ENCODE measurements at regions not wholly inside any gene's neighbourhood (a gene's known extent, or its start where the extent isn't known, plus 50 kb on each side); places are given as distances from the start of the nearest gene placed in this dataset.
A peak's percentile ranks its signal among the peaks of the same experiment; 100 is the strongest.
"Not testable (repeated sequence)": the region's sequence is repeated elsewhere in the genome, so short reads cannot be mapped to it uniquely, and the experiment has no call there.

DNA sequence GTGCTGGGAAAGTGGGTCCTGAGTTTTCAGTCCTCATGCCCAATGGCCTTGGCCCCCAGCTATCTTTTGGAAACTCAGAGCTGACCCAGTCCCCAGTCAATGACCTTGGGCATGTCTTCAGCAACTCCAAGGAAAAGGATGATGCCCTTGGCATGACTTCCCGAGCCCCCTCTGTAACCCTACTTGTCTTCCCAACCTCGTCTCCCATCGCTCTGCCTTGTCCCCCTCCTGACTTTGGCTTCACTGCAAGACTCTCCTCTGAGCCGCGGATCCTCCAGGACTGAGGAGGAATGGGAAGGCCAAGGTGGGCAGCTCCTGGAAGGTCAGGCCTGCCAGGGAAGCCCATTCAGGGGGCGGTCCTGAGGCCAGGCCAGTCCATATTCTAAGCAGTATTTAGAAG is 73.5 kb upstream of the MEF2A start:
- peaks cover 14% of the 10 kb centered on the region for H3K4me1 Mint-ChIP-seq
- H3K27ac Mint-ChIP-seq: no peak overlapping the region
- DNase-seq (ENCODE audit: low spot score in 2 of 2, unreplicated experiment in 2 of 2): no peak
- peaks cover 9% of the 10 kb centered on the region for H3K27me3 Mint-ChIP-seq (ENCODE audit: low read depth)
- H3K9me3 Mint-ChIP-seq: peaks cover 4% of the 10 kb centered on the region
- TF ChIP-seq, protein P1, sequence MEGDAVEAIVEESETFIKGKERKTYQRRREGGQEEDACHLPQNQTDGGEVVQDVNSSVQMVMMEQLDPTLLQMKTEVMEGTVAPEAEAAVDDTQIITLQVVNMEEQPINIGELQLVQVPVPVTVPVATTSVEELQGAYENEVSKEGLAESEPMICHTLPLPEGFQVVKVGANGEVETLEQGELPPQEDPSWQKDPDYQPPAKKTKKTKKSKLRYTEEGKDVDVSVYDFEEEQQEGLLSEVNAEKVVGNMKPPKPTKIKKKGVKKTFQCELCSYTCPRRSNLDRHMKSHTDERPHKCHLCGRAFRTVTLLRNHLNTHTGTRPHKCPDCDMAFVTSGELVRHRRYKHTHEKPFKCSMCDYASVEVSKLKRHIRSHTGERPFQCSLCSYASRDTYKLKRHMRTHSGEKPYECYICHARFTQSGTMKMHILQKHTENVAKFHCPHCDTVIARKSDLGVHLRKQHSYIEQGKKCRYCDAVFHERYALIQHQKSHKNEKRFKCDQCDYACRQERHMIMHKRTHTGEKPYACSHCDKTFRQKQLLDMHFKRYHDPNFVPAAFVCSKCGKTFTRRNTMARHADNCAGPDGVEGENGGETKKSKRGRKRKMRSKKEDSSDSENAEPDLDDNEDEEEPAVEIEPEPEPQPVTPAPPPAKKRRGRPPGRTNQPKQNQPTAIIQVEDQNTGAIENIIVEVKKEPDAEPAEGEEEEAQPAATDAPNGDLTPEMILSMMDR (IDR thresholded peaks at IDR 0.05; ENCODE audit: unreplicated experiment): no peak
- no peak overlapping the region for H3K4me3 Mint-ChIP-seq
- H3K36me3 Mint-ChIP-seq: no peaks in the 10 kb centered on the region

DNA sequence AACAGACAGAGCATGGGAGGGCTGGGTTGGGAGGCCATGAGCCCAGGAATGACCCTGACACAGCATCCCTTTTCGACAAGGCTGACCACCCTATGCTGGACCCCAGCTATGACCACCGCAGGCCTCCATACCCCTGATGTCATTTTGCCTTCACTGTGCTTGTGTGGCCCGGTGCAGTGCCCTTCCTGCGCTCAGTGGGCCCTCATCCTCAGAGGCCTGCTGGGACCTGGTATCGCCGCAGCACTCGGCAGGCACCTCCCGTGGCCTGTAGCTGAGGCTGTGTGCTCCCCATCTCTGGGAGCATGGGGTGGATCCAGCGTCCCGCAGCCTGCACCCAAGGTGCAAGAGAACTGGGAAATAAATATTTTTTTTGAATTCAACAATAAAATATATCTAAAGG is 73.1 kb upstream of the MEF2A start:
- Mint-ChIP-seq H3K9me3 (peaks cover 9% of the 10 kb centered on the region), H3K4me3 (no peak overlapping the region), H3K36me3 (peaks cover under 1% of the 10 kb centered on the region), H3K27me3 (ENCODE audit: low read depth) (peaks cover 9% of the 10 kb centered on the region), H3K27ac (no peak overlapping the region), H3K4me1 (peaks cover 12% of the 10 kb centered on the region)
- DNase-seq (ENCODE audit: low spot score in 2 of 2, unreplicated experiment in 2 of 2): no peak
- TF ChIP-seq, protein P1 (IDR thresholded peaks at IDR 0.05; ENCODE audit: unreplicated experiment): no peak

DNA sequence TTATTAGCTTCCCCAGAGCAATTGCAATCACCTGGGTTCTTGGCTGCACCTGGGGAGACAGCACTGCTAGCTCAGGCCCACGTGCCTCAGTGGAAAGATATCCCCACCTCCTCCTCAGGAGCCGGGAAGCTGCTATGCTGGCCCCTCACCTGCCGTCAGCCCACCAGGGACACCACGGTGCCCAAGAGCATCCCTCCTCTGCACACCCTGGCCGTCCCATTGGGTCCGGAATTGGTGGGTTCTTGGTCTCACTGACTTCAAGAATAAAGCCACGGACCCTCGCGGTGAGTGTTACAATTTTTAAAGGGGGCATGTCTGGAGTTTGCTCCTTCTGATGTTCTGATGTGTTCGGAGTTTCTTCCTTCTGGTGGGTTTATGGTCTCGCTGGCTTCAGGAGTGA is 72.3 kb upstream of the MEF2A start:
- Mint-ChIP-seq H3K36me3 (peaks cover 2% of the 10 kb centered on the region), H3K4me3 (no peak overlapping the region), H3K9me3 (peaks cover 16% of the 10 kb centered on the region), H3K4me1 (peaks cover 8% of the 10 kb centered on the region), H3K27ac (no peak overlapping the region), H3K27me3 (ENCODE audit: low read depth) (peaks cover 12% of the 10 kb centered on the region)
- TF ChIP-seq, protein P1 (IDR thresholded peaks at IDR 0.05; ENCODE audit: unreplicated experiment): no peak
- DNase-seq (ENCODE audit: low spot score in 2 of 2, unreplicated experiment in 2 of 2): no peak

DNA sequence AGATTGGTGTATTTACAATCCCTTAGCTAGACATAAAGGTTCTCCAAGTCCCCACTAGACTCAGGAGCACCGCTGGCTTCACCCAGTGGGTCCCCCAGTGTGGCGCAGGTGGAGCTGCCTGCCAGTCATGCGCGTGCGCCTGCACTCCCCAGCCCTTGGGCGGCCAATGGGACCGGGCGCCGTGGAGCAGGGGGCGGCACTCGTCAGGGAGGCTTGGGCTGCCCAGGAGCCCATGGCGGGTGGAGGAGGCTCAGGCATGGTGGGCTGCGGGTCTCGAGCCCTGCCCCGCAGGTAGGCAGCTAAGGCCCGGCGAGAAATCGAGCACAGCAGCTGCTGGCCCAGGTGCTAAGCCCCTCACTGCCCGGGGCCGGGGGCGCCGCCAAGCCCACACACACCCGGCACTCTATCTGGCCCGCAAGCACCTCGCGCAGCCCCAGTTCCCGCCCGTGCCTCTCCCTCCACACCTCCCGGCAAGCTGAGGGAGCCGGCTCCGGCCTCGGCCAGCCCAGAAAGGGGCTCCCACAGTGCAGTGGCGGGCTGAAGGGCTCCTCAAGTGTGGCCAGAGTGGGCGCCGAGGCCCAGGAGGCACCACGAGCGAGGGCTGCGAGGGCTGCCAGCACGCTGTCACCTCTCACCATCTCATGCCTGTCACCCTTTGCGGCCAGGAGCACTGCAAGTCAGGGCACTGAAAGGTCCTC is 71.1 kb upstream of the MEF2A start:
- H3K36me3 Mint-ChIP-seq; DNase-seq (ENCODE audit: low spot score in 2 of 2, unreplicated experiment in 2 of 2); H3K27ac Mint-ChIP-seq; H3K27me3 Mint-ChIP-seq (ENCODE audit: low read depth); H3K4me3 Mint-ChIP-seq; H3K4me1 Mint-ChIP-seq: not testable (repeated sequence)
- peaks cover 18% of the 10 kb centered on the region for H3K9me3 Mint-ChIP-seq

DNA sequence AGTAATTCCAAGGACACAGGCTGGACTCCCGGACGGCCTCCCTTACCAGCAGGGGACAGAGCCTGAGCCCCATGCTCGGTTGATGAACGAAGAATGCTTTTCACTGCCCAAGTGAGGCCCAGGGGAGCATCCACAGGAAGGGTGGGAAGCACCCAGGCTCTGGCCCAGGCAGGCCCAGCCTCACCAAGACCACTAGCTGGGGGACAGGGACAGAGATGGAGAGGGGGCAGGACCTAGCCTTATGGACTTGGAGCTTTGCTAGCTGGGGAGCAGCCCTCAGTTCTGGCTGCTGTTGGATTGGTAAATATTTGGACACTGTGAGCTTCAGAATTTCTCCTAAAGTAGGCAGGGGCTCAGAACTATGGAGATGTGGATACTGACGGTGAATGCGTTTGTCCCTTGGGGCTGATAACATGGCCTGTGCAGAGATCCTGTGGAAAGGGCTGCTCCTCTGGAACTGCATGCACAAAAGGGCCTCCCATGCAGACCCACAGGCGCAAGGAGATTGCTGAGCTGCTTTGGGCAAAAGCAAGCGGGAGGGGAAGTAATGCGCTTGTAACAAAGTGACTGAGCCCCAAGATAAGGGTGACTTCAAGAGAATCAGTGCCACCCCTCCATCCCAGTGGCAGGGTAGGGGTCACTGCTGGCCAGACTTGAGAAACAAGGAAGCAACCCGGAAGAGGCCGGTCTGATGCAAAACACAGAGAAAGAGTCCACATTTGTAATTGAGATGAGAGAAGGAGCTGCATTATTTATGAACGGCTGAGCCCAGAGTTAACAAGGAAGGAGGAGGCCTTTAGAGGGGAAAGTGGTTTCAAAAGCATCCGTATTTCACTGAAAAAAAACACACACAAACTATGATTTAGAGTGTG is 70.1 kb upstream of the MEF2A start:
- peak overlapping the region; percentile 82 for H3K27ac Mint-ChIP-seq
- peaks cover 6% of the 10 kb centered on the region for H3K27me3 Mint-ChIP-seq (ENCODE audit: low read depth)
- TF ChIP-seq, protein P1 (IDR thresholded peaks at IDR 0.05; ENCODE audit: unreplicated experiment): no peak
- no peak for DNase-seq (ENCODE audit: low spot score in 2 of 2, unreplicated experiment in 2 of 2)
- H3K36me3 Mint-ChIP-seq: peaks cover 2% of the 10 kb centered on the region
- no peak overlapping the region for H3K4me3 Mint-ChIP-seq
- peaks cover 8% of the 10 kb centered on the region for H3K4me1 Mint-ChIP-seq
- H3K9me3 Mint-ChIP-seq: peaks cover 18% of the 10 kb centered on the region

DNA sequence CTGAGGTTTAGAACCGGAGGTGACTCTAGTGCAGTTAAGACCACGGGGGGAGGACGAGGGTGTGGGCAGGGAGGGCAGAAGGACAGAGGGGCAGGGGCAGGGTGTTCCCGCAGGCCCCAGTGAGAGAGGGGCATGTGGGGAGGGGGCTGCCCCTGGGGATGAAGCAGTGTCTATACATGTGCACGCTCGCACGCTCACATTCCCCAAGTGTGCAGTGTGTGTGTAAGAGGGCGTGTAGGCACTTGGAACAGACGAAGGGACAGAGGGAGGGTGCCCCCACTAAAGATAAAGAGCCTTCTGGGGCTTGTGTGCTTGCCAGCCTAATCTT is 69.5 kb upstream of the MEF2A start:
- DNase-seq (ENCODE audit: low spot score in 2 of 2, unreplicated experiment in 2 of 2): no peak
- H3K4me3 Mint-ChIP-seq: no peak overlapping the region
- H3K9me3 Mint-ChIP-seq: peaks cover 15% of the 10 kb centered on the region
- H3K27me3 Mint-ChIP-seq (ENCODE audit: low read depth): peaks cover 3% of the 10 kb centered on the region
- peak overlapping the region; percentile 82 for H3K27ac Mint-ChIP-seq
- H3K36me3 Mint-ChIP-seq: peaks cover 2% of the 10 kb centered on the region
- peaks cover 8% of the 10 kb centered on the region for H3K4me1 Mint-ChIP-seq
- TF ChIP-seq, protein P1 (IDR thresholded peaks at IDR 0.05; ENCODE audit: unreplicated experiment): no peak

Data from mesothelial cell of epicardium (in vitro differentiated cells).